ENCODE measurements at regions not wholly inside any gene's neighbourhood (a gene's known extent, or its start where the extent isn't known, plus 50 kb on each side); places are given as distances from the start of the nearest gene placed in this dataset.

- DNase-seq (ENCODE audit: low read depth): no peak
- TF ChIP-seq CTCF (IDR thresholded peaks at IDR 0.05; ENCODE audit: control insufficient read depth, extremely low read depth, insufficient read depth): no peak
- H3K4me3 ChIP-seq (ENCODE audit: low read depth, low read length): no peak overlapping the region
Measured at GRCh38 chr20:50315586-50316551, 125.2 kb downstream of the CEBPB start.

- DNase-seq (ENCODE audit: low read depth): no peak
- H3K4me3 ChIP-seq (ENCODE audit: low read depth, low read length): no peak overlapping the region
- TF ChIP-seq CTCF (IDR thresholded peaks at IDR 0.05; ENCODE audit: control insufficient read depth, extremely low read depth, insufficient read depth): no peak
Measured at GRCh38 chr20:50317116-50317515, 126.5 kb downstream of the CEBPB start.

GRCh38 chr20:50317609-50318008 lies 127.0 kb downstream of the CEBPB start:
- no peak for DNase-seq (ENCODE audit: low read depth)
- TF ChIP-seq CTCF (IDR thresholded peaks at IDR 0.05; ENCODE audit: control insufficient read depth, extremely low read depth, insufficient read depth): no peak
- no peak overlapping the region for H3K4me3 ChIP-seq (ENCODE audit: low read depth, low read length)

- DNase-seq (ENCODE audit: low read depth): no peak
- TF ChIP-seq CTCF (IDR thresholded peaks at IDR 0.05; ENCODE audit: control insufficient read depth, extremely low read depth, insufficient read depth): no peak
- no peak overlapping the region for H3K4me3 ChIP-seq (ENCODE audit: low read depth, low read length)
Measured at GRCh38 chr20:50318710-50319109, 128.1 kb downstream of the CEBPB start.

GRCh38 chr20:50320005-50320900 lies 129.6 kb downstream of the CEBPB start:
- no peak for DNase-seq (ENCODE audit: low read depth)
- no peak for TF ChIP-seq CTCF (IDR thresholded peaks at IDR 0.05; ENCODE audit: control insufficient read depth, extremely low read depth, insufficient read depth)
- no peak overlapping the region for H3K4me3 ChIP-seq (ENCODE audit: low read depth, low read length)

GRCh38 chr20:50320901-50321796 lies 130.5 kb downstream of the CEBPB start:
- TF ChIP-seq CTCF (IDR thresholded peaks at IDR 0.05; ENCODE audit: control insufficient read depth, extremely low read depth, insufficient read depth): no peak
- H3K4me3 ChIP-seq (ENCODE audit: low read depth, low read length): no peak overlapping the region
- no peak for DNase-seq (ENCODE audit: low read depth)

All from LNCaP clone FGC (cell line).